Stimulated activated CD4-positive, alpha-beta T cell treated with anti-CD3 and anti-CD28 coated beads, TNF-alpha, amount 100 ng/mL, for 24 hours (primary cell): ENCODE measurements at regions not wholly inside any gene's neighbourhood (a gene's known extent, or its start where the extent isn't known, plus 50 kb on each side); places are given as distances from the start of the nearest gene placed in this dataset.
"Not testable (repeated sequence)": the region's sequence is repeated elsewhere in the genome, so short reads cannot be mapped to it uniquely, and the experiment has no call there.

ENCODE experiments used
- DNase-seq, 3 experiments: peaks; one replicate each; pipeline ENCODE4 v3.0.0-alpha.2; 2020; ENCODE audit warnings: low read depth in 3 of 3

DNA sequence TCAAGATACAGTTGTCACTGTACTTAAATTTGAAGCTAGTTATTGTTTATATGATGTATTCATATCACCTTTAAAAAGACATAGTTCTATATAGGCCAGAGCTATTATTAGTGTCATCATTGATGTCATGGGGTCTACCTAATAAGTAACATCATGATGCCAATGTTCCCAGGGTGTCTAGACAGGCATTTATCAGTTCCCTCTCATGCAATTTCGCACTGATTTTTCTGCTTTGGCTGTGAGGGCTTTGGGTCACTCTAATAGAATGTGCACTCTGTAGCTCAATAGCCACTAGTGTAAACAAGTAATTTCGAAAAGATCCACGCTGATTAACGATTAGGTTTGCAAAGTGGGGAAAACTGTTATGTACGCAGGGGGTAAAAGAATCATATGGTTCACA is 1651.3 kb downstream of the SLITRK5 start:
- DNase-seq = no peak

DNA sequence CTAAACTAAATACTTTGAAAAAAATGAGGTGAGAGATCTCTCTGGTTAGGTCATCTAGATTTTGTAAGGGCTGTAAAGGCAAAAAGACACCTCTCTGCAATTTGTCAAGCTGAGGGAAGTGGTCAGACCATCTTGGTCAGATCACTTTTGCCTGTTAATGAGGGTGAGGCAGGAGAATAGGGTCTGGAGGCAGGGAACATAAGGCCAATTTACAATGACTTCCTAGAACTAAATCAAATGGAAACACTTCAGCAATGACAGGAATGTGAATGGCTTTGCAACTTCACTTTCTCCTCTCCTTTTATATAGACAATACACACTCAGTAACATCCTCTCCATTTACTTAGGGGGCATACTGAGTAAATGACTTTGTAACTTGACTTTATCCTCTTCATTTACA is 1653.4 kb downstream of the SLITRK5 start:
- DNase-seq = no peak

DNA sequence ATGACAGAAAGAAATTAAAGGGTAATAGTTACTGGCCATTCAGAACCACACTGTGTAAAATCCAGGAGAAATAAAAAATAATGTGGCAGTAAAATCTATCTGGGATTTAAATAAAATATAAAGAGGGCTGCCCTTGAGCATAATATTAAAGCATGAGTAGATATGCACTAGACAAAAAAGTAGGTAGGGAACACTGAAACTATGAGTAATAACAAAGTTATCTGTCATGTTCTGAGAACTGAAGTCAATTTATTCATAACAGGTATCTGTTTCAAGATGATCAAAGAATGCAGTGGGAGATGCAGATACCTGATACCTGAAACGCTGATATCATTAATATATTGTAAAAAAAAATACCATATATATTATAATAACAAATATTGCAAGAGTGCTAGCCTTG is 1672.0 kb downstream of the SLITRK5 start:
- no peak for DNase-seq

DNA sequence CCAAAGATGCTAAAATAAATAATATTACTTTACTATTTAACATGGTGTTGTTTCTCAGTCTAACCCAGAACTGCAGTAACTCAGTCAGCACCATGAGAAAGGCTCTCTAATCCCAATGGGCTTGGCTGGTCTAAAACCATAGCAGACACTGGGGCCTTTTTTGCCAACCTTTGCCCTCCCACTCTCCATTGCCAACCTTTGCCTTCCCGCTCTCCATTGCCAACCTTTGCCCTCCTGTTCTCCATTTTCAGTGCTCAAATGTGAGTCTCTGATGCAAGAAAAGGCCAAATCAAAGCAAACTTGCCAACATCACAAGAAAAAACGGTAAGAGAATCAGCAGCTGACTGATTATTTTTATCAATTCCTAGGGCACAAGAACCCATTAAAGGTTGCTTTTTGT is 1681.2 kb downstream of the SLITRK5 start:
- DNase-seq = no peak

DNA sequence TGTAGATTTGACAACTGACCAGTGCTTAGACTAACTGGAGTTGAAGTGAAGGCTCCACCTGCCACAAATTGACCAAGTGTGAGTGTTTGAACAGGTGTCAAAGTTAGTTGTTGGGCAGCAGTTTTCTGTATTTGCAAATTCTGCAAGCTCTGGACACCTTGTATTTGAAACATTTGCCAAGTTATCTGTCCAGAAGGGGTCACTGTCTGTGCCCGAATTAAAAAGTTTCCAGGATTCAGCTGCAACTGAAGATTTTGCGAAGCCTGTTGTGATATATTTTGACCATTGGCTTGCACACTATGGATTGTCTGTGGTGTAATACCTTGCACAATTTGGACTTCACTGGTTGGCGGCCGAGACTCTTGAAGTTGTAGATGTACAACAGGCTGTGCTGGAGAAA is 1690.7 kb downstream of the SLITRK5 start:
- DNase-seq = no peak

DNA sequence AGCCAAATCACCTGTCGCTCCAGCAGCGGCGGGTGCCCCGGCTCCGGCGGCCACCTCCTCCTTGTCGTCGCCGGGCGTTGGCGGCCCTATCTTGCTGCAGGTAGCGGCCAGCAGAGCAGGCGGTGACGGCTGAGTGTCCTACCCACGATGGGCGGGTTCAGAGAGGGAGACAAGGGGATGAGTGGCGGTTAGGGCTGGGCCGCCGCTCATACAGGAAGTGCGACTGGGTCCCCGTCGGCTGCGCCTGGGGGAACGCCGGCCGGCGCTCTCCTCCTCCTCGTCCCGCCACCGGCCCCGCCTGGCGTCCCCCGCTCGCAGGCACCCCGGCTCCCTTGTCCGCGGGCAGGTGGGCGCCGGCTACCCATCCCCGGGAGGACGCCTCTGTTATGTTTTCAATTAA is 1692.0 kb downstream of the SLITRK5 start:
- DNase-seq = no peak

DNA sequence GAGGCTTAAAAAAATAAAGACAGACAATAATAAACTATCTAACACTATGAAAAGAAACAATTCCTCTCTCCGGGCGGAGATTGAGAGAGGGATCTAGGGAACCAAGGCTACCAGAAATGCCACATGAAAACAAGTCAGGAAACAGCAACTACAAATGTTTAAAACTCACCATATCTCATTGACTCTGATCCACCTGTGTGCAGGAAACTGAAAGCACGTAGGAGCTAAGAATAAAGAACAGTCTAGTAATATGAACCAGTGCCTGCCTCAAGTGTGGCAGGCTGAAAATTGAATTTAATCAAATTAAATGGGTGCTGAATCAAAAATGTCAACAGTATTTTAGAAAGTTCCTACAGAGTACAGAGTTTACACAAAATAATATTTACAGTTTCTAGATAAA is 1701.0 kb downstream of the SLITRK5 start:
- DNase-seq = no peak

DNA sequence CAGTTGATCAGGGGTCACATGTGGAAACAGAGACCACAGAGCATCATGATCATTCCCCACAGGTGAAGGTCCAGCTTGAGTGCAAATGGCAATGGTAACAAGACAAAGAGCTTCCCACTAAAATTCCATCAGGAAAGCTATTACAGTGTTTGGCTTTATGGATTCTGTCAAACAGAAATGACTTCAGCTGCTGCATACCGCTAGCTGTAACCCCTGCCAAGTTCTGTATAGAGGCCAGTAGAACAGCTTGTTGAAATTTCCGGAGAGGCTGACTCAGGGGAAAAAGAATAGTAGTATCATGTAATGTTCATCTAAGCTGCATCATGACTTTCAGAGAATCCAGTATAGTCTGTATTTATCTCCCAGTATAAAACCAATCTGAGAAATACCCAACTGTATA is 1704.7 kb downstream of the SLITRK5 start:
- no peak for DNase-seq

DNA sequence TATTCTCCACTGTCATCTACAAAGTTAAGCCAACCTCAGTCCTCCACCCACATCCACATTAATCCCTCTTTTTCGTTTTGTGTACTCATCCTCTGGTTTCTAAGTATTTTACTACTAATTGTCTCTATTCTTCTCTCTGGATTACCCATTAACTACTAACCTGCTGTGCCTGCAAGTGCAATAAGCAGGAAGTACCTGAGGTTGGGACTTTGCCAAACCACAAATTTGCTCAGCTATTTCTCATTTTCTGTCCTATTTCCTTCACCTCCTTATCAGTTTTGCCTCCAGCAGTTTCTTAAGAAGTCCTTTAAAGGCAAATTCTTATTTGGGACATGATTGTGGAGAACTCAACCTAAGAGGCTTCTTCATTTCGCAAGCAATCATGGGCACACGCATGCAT is 1708.9 kb downstream of the SLITRK5 start:
- DNase-seq = no peak

DNA sequence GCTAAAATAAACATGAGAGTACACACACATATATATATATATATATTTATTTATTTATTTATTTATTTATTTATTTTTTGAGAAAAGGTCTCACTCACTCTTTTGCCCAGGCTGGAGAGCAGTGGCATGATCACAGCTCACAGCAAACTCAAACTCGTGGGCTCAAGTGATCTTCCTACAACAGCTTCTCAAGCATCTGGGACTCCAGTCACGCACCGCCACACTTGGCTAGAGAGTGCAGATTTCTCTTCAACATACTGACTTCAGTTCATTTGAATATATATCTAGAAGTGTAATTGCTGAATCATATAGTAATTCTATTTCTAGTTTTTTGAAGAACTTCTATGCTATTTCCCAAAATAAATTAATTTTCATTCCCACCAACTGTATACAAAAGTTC is 1711.8 kb downstream of the SLITRK5 start:
- no peak for DNase-seq

DNA sequence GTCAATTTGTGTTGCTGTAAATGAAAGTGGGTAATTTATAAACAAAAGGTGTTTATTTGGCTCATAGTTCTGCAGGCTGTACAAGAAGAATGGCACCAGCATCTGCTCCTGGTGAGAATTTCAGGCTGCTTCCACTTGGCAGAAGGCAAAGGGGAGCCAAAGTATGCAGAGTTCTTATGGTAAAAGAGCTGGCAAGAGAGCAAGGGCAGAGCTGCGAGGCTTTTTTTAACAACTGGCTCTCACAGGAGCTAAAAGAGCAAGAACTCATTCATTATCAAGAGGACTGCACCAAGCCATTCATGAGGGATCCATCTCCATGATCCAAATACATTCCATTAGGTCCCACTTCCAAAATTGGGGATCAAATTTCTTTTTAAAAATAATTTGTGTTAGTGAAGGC is 1712.7 kb downstream of the SLITRK5 start:
- DNase-seq = no peak

DNA sequence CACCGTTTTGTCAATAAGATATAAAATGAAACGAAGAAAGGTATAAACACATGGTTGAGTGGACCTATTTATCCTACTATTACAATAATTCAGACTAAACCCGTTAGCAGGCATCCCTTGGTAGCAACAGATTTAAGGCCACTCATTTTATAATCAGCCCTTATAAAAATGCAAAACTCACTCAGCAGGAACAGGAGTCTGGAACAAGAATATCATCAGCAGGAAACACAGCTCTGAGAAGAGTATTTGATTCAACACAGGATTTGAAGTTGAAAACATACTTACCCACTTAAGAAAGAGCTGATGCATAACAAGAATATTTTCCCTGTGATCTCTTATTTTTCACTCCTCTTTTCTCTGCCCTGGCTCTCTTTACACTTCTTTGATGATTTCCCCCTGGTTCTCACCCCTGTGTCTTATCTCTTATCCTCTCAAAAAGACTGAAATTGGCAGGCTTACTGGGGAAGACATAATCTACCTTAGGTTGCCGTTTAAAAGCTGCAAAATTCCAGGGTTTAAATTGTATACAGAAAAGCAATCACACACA is 1722.7 kb downstream of the SLITRK5 start:
- no peak for DNase-seq

DNA sequence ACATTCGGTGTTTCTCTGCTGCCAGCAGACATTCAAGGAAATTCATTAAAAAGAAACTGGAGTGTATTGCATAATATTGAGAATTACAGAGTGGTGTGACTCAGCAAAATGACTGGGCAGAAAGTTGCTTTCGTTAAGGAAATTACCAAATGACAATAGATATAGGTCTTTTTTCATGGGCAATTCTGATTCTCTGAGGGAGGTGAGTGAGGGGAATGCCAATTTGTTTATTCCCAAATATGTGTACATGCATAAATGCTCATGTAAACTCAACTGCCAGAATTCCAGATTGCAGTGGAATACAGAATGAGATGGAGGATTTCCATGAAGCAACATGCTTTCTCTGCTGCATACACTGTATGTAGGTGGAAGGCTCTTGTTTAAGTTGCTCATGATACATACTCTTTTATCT is 1730.1 kb downstream of the SLITRK5 start:
- DNase-seq = no peak

DNA sequence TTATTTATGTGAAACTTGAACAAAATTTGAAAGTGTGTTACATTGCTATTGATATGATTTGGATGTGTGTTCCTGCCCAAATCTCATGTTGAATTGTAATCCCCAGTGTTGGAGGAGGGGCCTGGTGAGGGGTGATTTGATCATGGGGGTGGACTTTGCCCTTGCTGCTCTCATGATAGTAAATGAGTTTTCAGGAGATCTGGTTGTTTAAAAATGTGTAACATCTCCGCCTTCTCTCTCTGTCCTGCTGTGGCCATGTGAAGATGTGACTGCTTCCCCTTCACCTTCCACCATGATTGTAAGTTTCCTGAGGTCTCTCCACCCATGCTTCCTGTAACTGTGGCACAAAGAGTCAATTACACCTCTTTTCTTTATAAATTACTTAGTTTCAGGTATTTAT is 1731.0 kb downstream of the SLITRK5 start:
- no peak for DNase-seq

DNA sequence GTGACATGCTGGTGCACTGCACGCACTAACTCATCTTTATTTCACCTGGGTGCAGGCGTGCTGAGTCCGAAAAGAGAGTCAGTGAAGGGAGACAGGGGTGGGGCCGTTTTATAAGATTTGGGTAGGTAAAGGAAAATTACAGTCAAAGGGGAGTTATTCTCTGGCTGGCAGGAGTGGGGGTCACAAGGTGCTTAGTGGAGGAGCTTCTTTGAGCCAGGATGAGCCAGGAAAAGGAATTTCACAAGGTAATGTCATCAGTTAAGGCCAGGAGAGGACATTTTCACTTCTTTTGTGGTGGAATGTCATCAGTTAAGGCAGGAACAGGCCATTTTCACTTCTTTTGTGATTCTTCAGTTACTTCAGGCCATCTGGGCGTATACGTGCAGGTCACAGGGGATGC is 1734.9 kb downstream of the SLITRK5 start:
- not testable (repeated sequence) for DNase-seq

DNA sequence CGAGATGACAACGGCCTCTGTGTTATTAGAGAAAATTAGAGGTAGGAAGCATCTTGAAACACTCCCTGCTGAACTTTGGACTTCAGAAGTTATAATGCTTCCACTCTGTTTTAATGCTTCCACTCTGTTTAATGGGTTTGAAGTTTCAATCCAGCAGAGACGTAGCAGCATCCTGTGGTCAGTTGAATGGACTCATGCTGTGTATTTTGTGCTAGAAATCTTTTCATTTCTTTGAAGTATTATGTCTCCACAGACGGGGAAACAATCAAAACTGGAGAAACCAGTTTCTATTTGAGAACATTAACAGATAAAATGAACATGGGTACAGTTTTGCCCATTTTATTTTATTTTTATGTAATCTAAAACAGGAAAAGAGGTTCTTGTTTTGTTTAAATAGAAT is 1736.2 kb downstream of the SLITRK5 start:
- no peak for DNase-seq

DNA sequence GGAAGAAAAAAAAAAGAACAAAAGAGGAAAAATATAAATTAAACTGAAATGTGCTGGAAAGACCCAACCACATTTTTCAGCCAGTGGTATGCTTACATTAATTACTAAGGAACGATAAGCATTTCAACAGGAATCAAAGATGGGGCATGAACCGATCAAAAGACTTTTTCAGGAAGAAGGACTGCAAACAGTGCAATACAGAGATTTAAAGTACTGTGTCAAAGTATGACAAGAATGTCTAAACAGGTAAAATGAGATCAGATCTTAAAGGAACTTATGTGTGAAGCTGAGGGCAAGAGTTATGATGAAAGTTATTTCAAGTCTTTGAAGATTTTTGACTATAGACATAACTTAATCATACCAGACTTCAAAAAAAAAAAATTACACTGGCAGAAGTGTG is 1761.8 kb downstream of the SLITRK5 start:
- DNase-seq = no peak

DNA sequence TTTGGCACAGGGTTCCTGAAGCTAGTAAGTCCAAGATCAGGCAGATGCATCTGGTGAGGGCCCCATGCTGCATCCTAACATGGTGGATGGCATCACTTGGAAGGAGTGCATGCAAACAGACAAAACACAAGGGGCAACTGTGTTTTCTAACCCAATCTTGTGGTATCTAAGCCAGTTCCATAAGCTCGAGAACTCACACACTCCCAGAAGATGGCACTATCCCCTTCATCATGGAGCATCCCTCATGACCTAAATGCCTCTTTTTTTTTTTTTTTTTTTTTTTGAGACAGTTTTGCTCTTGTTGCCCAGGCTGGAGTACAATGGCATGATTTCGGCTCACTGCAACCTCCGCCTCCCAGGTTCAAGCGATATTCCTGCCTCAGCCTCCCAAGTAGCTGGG is 1763.5 kb downstream of the SLITRK5 start:
- not testable (repeated sequence) for DNase-seq

DNA sequence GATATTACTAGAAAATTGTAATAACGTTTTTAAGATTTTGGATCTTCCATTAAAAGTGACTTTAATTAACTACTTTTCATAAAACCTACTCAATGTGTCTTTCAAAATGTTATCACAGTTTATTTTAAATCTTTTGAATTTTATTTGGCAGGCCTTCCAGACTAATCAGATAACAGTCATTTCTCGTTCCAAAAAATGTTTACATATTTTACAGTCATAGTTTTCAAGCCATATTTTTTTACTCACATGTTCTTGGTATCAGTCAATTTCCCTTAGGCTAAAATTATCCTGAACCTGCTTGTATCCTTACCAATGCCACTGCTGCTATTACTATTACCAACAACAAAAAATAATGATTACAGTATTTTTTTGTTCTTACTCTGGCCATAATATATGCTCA is 1783.5 kb downstream of the SLITRK5 start:
- no peak for DNase-seq

DNA sequence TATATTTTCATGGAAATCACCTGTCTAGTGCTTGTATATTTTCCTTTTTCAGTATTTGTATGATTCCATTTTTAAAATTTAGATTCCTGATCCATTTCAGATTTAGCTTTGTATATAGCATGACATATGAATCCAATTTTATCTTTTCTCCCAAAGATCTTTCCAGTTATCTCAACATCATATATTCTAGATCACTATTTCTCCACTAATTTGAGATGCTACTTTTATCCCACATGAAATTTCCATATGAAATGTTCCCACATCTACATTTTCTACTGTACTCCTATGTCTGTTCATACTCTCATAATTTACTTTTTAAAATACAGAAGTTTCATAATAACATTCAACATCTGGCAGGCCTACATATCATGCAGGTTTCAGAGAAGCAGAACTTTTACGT is 1784.1 kb downstream of the SLITRK5 start:
- DNase-seq = no peak

DNA sequence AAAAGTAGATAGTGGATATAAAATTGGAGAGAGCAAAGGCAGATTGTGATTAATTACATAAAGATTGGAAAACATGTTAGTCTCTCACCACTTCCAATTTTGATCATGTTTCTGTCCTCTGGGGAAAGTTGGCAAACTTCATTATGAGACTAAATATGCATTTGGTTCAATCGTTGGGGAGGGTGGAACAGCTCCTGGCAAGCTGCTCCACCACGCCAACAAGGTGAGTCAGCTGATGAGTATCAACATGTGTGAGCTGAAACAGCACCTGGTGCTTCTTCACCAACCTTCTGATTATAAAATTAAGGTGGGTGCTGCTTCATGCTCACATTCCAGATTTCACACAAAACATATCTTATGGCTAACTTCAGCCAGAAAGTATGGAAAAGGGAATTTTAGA is 1784.6 kb downstream of the SLITRK5 start:
- no peak for DNase-seq

DNA sequence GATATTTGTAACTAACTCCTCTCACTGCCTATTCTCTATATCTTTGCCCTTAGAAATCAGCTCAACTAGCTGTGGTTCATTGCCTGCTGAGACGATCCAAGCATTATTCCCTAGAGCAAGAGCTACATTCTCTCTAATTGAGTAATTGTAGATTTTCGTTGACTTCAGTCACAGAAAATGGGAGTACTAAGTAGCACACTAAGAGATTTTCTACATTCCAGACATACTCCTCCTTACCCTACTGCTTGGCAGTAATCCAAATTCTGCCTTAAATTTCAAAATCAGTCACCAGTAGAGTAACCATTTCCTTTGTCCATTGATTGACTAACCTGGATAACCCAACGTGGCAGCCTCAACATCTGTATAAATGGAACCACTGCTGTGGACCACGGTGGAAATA is 1786.8 kb downstream of the SLITRK5 start:
- no peak for DNase-seq

DNA sequence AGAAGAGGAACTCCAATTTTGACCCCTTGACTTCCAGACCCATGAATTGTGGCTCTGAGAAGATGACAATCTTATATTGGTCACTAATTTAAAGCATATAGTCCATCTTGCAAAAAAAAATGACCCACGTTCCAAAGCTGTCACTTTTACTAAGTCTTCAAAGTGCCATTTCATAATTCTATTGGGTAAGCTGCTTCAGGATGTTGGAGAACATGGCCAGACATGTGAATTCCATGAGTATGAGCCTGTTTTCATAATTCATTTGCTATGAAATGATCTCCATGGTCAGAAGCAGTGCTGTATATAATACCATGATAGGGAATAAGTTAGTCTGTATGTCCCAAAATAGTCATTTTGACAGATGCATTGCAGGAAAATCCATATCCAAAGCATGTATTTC is 1787.3 kb downstream of the SLITRK5 start:
- no peak for DNase-seq

DNA sequence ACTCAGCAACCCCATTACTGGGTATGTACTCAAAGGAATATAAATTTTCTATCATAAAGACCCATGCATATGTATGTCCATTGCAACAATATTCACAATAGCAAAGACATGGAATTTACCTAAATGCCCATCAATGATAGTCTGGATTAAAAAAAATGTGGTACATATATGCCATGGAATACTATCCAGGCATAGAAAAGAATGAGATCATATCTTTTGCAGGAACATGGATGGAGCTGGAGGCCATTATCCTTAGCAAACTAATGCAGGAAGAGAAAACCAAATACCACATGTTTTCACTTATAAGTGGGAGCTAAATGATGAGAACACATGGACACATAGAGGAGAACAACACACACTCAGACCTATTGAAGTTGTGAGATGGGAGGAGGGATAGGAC is 1789.7 kb downstream of the SLITRK5 start:
- DNase-seq = not testable (repeated sequence)

DNA sequence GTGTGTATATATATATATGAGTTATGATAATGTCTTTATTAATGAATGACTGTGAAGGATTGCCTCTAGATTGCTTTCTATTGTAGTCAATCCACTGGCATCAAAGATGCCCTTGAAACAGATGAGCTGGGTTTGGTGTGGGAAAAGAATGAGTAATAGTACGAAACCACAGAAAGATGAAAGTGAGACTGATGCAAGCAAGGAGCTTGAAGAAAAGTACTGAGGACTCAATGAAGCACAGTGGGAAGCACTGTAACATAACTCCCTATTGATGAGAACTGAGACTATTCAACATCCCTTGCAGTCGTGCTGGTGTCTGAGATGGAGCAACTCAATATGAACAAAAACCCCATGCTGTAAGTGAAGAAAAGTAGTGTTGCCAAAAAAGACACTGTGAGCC is 1794.2 kb downstream of the SLITRK5 start:
- no peak for DNase-seq
